GM23338 (cell line): ENCODE measurements at regions not wholly inside any gene's neighbourhood (a gene's known extent, or its start where the extent isn't known, plus 50 kb on each side); places are given as distances from the start of the nearest gene placed in this dataset.

Source experiments
- ATAC-seq: fragments of 200-7000 bp; cut with Tn5 transposase; 3 replicates; pipeline ENCODE4 v1.9.1; 2020
- DNase-seq: peaks from one replicate; pipeline ENCODE4 v3.0.0-alpha.2; 2015; ENCODE audit warnings: low spot score
- H2AFZ ChIP-seq: fragments of 200-600 bp; sonication (generic); 2 replicates; pipeline ENCODE4 v1.8.0; 2016; ENCODE audit warnings: antibody characterized with exemption, mild to moderate bottlenecking, moderate library complexity
- H3F3A ChIP-seq: fragments of 200-600 bp; sonication (generic); replicated peaks from 2 replicates; pipeline ENCODE4 v1.8.0; 2017; ENCODE audit warnings: antibody characterized with exemption, mixed run types, low read depth
- H3K27ac ChIP-seq: fragments of 200-600 bp; sonication (generic); 2 replicates; pipeline ENCODE4 v1.6.1; 2016; ENCODE audit warnings: low read depth
- H3K27me3 ChIP-seq: fragments of 200-600 bp; sonication (generic); 2 replicates; pipeline ENCODE4 v1.8.0; 2016; ENCODE audit warnings: mild to moderate bottlenecking, mixed run types, moderate library complexity; ENCODE audit not compliant: insufficient read depth
- H3K36me3 ChIP-seq: fragments of 200-600 bp; sonication (generic); 2 replicates; pipeline ENCODE4 v1.8.0; 2016; ENCODE audit warnings: mild to moderate bottlenecking; ENCODE audit not compliant: insufficient read depth
- H3K4me1 ChIP-seq: fragments of 200-600 bp; sonication (generic); 2 replicates; pipeline ENCODE4 v1.8.0; 2016; ENCODE audit warnings: mild to moderate bottlenecking, moderate library complexity; ENCODE audit not compliant: insufficient read depth
- H3K4me2 ChIP-seq: fragments of 200-600 bp; sonication (generic); 2 replicates; pipeline ENCODE4 v1.7.1; 2017; ENCODE audit warnings: mixed run types
- H3K4me3 ChIP-seq: fragments of 200-600 bp; sonication (generic); 2 replicates; pipeline ENCODE4 v1.6.1; 2016; ENCODE audit warnings: mixed run types
- H3K79me2 ChIP-seq: fragments of 200-600 bp; sonication (generic); replicated peaks from 2 replicates; pipeline ENCODE4 v1.8.0; 2017; ENCODE audit warnings: mild to moderate bottlenecking; ENCODE audit not compliant: insufficient read depth
- H3K9me2 ChIP-seq: fragments of 200-600 bp; sonication (generic); 2 replicates; pipeline ENCODE4 v1.8.0; 2017; ENCODE audit not compliant: insufficient read depth
- H4K20me1 ChIP-seq: fragments of 200-600 bp; sonication (generic); replicated peaks from 2 replicates; pipeline ENCODE4 v1.8.0; 2017; ENCODE audit warnings: mild to moderate bottlenecking; ENCODE audit not compliant: insufficient read depth
- H3K27ac Mint-ChIP-seq: 2 replicates; pipeline ENCODE4 v1.8.0; 2020; ENCODE audit warnings: inconsistent platforms, mild to moderate bottlenecking, moderate library complexity, mixed read lengths
- H3K27me3 Mint-ChIP-seq: 3 replicates; pipeline ENCODE4 v1.8.0; 2022; ENCODE audit warnings: low read depth, mild to moderate bottlenecking, moderate library complexity, mixed read lengths, inconsistent platforms; ENCODE audit not compliant: insufficient read depth, poor library complexity
- H3K36me3 Mint-ChIP-seq: 3 replicates; pipeline ENCODE4 v1.8.0; 2021; ENCODE audit warnings: low read depth, mild to moderate bottlenecking, inconsistent platforms, moderate library complexity, mixed read lengths
- H3K4me1 Mint-ChIP-seq: 3 replicates; pipeline ENCODE4 v1.8.0; 2020; ENCODE audit warnings: mild to moderate bottlenecking, inconsistent platforms, mixed read lengths
- H3K4me3 Mint-ChIP-seq: 3 replicates; pipeline ENCODE4 v1.8.0; 2021; ENCODE audit warnings: moderate library complexity, mild to moderate bottlenecking, inconsistent platforms, mixed read lengths
- H3K9me3 Mint-ChIP-seq: 3 replicates; pipeline ENCODE4 v1.8.0; 2020; ENCODE audit warnings: moderate library complexity, mild to moderate bottlenecking, inconsistent platforms, mixed read lengths
- CREB1 ChIP-seq: fragments of 250-450 bp; sonication (Bioruptor Pico); IDR thresholded peaks from 2 replicates; pipeline ENCODE4 v1.5.0; 2020; ENCODE audit warnings: low read depth, mild to moderate bottlenecking, moderate library complexity
- CTCF ChIP-seq, 2 experiments: fragments of 200-600 bp in 1 of 2; sonication (generic) in 1 of 2; conservative IDR thresholded peaks; 2 replicates each; pipeline versions ENCODE4 v1.5.1 to v1.6.1; 2016 to 2017; ENCODE audit warnings: antibody characterized with exemption in 2 of 2, low read depth in 2 of 2, mild to moderate bottlenecking in 2 of 2, moderate library complexity in 1 of 2
- ETS1 ChIP-seq: IDR thresholded peaks from 2 replicates; pipeline ENCODE4 v1.6.1; 2016; ENCODE audit warnings: antibody characterized with exemption
- EZH2phosphoT487 ChIP-seq: fragments of 200-600 bp; sonication (generic); IDR thresholded peaks from one replicate; pipeline ENCODE4 v1.8.1; 2018; ENCODE audit warnings: antibody characterized with exemption; ENCODE audit not compliant: unreplicated experiment
- NANOG ChIP-seq: IDR thresholded peaks from 2 replicates; pipeline ENCODE4 v1.6.1; 2016; ENCODE audit warnings: antibody characterized with exemption, borderline replicate concordance
- REST ChIP-seq: IDR thresholded peaks from one replicate; pipeline ENCODE4 v1.6.1; 2018; ENCODE audit warnings: antibody characterized with exemption; ENCODE audit not compliant: unreplicated experiment
- ZNF114 ChIP-seq: fragments of 250-450 bp; sonication (Bioruptor Pico); IDR thresholded peaks from 2 replicates; pipeline ENCODE4 v1.5.0; 2020; ENCODE audit warnings: mild to moderate bottlenecking, moderate library complexity
- ZNF331 ChIP-seq: fragments of 250-450 bp; sonication (Bioruptor Pico); IDR thresholded peaks from 2 replicates; pipeline ENCODE4 v1.5.0; 2020; ENCODE audit warnings: low read depth, mild to moderate bottlenecking, moderate library complexity
- TF ChIP-seq, protein P1 (sequence below): fragments of 250-450 bp; sonication (Bioruptor Pico); IDR thresholded peaks from 2 replicates; pipeline ENCODE4 v1.5.0; 2020; ENCODE audit warnings: mild to moderate bottlenecking, moderate library complexity

DNA sequence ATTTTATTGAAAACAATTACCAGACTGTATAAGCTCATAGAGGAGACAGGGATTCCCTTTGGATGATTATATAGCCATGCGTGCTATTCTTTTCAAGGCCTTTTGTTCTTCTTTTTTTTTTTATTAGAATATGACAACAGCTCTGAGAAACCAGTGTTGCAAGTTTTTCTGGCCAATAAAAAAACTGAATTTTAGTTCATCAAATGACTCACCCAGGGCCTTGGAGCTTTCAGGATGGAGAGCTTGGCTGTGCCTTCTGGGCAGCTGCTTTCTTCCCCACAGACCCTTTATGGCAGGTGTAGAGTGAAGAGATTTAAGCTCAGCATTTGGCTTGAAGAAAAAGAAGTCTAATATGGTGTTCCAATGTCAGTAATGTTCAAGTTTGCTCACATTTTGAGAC is 497.9 kb upstream of the FANCL start (continued):
- TF ChIP-seq NANOG (no peak), ETS1 (no peak), ZNF114 (CRISPR knock-in tag) (no peak), ZNF331 (CRISPR knock-in tag) (no peak), CREB1 (CRISPR knock-in tag) (no peak), REST (no peak)

GRCh38 chr2:58734365-58734764 is 493.2 kb upstream of the FANCL start:
- no peak overlapping the region for H3K4me2 ChIP-seq
- H3K4me3 Mint-ChIP-seq = no peak overlapping the region
- DNase-seq = no peak
- H3K4me1 ChIP-seq = peaks cover 8% of the 10 kb centered on the region; the same call in 1 of the 2 replicates
- H2AFZ ChIP-seq = no peak overlapping the region
- peaks cover 31% of the 10 kb centered on the region for H3K4me1 Mint-ChIP-seq
- no peak overlapping the region for H3K4me3 ChIP-seq
- no peaks in the 10 kb centered on the region for H3K79me2 ChIP-seq
- H3K9me2 ChIP-seq = no peaks in the 10 kb centered on the region
- TF ChIP-seq, protein P1, sequence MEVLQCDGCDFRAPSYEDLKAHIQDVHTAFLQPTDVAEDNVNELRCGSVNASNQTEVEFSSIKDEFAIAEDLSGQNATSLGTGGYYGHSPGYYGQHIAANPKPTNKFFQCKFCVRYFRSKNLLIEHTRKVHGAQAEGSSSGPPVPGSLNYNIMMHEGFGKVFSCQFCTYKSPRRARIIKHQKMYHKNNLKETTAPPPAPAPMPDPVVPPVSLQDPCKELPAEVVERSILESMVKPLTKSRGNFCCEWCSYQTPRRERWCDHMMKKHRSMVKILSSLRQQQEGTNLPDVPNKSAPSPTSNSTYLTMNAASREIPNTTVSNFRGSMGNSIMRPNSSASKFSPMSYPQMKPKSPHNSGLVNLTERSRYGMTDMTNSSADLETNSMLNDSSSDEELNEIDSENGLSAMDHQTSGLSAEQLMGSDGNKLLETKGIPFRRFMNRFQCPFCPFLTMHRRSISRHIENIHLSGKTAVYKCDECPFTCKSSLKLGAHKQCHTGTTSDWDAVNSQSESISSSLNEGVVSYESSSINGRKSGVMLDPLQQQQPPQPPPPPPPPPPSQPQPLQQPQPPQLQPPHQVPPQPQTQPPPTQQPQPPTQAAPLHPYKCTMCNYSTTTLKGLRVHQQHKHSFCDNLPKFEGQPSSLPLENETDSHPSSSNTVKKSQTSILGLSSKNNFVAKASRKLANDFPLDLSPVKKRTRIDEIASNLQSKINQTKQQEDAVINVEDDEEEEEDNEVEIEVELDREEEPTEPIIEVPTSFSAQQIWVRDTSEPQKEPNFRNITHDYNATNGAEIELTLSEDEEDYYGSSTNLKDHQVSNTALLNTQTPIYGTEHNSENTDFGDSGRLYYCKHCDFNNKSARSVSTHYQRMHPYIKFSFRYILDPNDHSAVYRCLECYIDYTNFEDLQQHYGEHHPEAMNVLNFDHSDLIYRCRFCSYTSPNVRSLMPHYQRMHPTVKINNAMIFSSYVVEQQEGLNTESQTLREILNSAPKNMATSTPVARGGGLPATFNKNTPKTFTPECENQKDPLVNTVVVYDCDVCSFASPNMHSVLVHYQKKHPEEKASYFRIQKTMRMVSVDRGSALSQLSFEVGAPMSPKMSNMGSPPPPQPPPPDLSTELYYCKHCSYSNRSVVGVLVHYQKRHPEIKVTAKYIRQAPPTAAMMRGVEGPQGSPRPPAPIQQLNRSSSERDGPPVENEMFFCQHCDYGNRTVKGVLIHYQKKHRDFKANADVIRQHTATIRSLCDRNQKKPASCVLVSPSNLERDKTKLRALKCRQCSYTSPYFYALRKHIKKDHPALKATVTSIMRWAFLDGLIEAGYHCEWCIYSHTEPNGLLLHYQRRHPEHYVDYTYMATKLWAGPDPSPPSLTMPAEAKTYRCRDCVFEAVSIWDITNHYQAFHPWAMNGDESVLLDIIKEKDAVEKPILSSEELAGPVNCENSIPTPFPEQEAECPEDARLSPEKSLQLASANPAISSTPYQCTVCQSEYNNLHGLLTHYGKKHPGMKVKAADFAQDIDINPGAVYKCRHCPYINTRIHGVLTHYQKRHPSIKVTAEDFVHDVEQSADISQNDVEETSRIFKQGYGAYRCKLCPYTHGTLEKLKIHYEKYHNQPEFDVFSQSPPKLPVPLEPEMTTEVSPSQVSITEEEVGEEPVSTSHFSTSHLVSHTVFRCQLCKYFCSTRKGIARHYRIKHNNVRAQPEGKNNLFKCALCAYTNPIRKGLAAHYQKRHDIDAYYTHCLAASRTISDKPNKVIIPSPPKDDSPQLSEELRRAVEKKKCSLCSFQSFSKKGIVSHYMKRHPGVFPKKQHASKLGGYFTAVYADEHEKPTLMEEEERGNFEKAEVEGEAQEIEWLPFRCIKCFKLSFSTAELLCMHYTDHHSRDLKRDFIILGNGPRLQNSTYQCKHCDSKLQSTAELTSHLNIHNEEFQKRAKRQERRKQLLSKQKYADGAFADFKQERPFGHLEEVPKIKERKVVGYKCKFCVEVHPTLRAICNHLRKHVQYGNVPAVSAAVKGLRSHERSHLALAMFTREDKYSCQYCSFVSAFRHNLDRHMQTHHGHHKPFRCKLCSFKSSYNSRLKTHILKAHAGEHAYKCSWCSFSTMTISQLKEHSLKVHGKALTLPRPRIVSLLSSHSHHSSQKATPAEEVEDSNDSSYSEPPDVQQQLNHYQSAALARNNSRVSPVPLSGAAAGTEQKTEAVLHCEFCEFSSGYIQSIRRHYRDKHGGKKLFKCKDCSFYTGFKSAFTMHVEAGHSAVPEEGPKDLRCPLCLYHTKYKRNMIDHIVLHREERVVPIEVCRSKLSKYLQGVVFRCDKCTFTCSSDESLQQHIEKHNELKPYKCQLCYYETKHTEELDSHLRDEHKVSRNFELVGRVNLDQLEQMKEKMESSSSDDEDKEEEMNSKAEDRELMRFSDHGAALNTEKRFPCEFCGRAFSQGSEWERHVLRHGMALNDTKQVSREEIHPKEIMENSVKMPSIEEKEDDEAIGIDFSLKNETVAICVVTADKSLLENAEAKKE = no peak
- TF ChIP-seq EZH2phosphoT487 (no peak), CTCF (conservative IDR thresholded peaks at IDR 0.05; ENCODE audit: low read depth in 2 of 2) (no peak), NANOG (no peak)
- H3K27ac ChIP-seq = no peak overlapping the region
- H3K27me3 Mint-ChIP-seq = peaks cover 2% of the 10 kb centered on the region
- H3K36me3 Mint-ChIP-seq = no peaks in the 10 kb centered on the region
- H4K20me1 ChIP-seq = no peaks in the 10 kb centered on the region
- no peaks in the 10 kb centered on the region for H3K36me3 ChIP-seq
- no peaks in the 10 kb centered on the region for H3K9me3 Mint-ChIP-seq
- H3F3A ChIP-seq = no peaks in the 10 kb centered on the region
- no peak overlapping the region for H3K27ac Mint-ChIP-seq
- ATAC-seq = no peak
- H3K27me3 ChIP-seq = no peaks in the 10 kb centered on the region
